DOHH2 (cell line): ENCODE measurements at regions not wholly inside any gene's neighbourhood (a gene's known extent, or its start where the extent isn't known, plus 50 kb on each side); places are given as distances from the start of the nearest gene placed in this dataset.

ENCODE experiments used
- H3F3A ChIP-seq: fragments of 200-600 bp; sonication (generic), shearing (Covaris generic); 2 replicates; pipeline ENCODE4 v1.6.0; 2016; ENCODE audit warnings: antibody characterized with exemption, mild to moderate bottlenecking; ENCODE audit not compliant: control insufficient read depth, insufficient read depth
- H3K27ac ChIP-seq: fragments of 200-600 bp; sonication (generic); 2 replicates; pipeline ENCODE4 v1.5.1; 2014; ENCODE audit warnings: low read depth, mild to moderate bottlenecking, low read length, moderate library complexity
- H3K27me3 ChIP-seq: fragments of 200-600 bp; sonication (generic); 2 replicates; pipeline ENCODE4 v1.6.1; 2014; ENCODE audit warnings: mild to moderate bottlenecking, low read length, mixed read lengths; ENCODE audit not compliant: control insufficient read depth
- H3K36me3 ChIP-seq: fragments of 200-600 bp; sonication (generic); 2 replicates; pipeline ENCODE4 v1.6.1; 2014; ENCODE audit warnings: mild to moderate bottlenecking, low read length, moderate library complexity, mixed read lengths; ENCODE audit not compliant: control insufficient read depth
- H3K4me1 ChIP-seq: fragments of 200-600 bp; sonication (generic); 2 replicates; pipeline ENCODE4 v1.6.1; 2014; ENCODE audit warnings: mild to moderate bottlenecking, low read length, mixed read lengths; ENCODE audit not compliant: control insufficient read depth
- H3K4me2 ChIP-seq: fragments of 200-600 bp; sonication (generic); 2 replicates; pipeline ENCODE4 v1.6.0; 2014; ENCODE audit warnings: mild to moderate bottlenecking, low read length, moderate library complexity
- H3K4me3 ChIP-seq: fragments of 200-600 bp; sonication (generic); 2 replicates; pipeline ENCODE4 v1.5.1; 2014; ENCODE audit warnings: mild to moderate bottlenecking, low read length, mixed read lengths
- H3K79me2 ChIP-seq: fragments of 200-600 bp; sonication (generic); 2 replicates; pipeline ENCODE4 v1.6.1; 2014; ENCODE audit warnings: mild to moderate bottlenecking, low read length, mixed read lengths; ENCODE audit not compliant: control insufficient read depth
- H3K9me2 ChIP-seq: fragments of 200-600 bp; sonication (generic); replicated peaks from 2 replicates; pipeline ENCODE4 v1.6.1; 2014; ENCODE audit warnings: mild to moderate bottlenecking, low read length, mixed read lengths; ENCODE audit not compliant: control insufficient read depth
- H3K9me3 ChIP-seq: fragments of 200-600 bp; sonication (generic); 2 replicates; pipeline ENCODE4 v1.6.1; 2014; ENCODE audit warnings: antibody characterized with exemption, low read length, mixed read lengths; ENCODE audit not compliant: control insufficient read depth, insufficient read depth
- H4K20me1 ChIP-seq: fragments of 200-600 bp; sonication (generic); 2 replicates; pipeline ENCODE4 v1.6.0; 2014; ENCODE audit warnings: low read depth, mild to moderate bottlenecking, antibody characterized with exemption, low read length, moderate library complexity; ENCODE audit not compliant: control insufficient read depth, insufficient read depth
- CTCF ChIP-seq: fragments of 200-600 bp; sonication (generic); IDR thresholded peaks from one replicate; pipeline ENCODE4 v1.5.1; 2014; ENCODE audit warnings: antibody characterized with exemption, mild to moderate bottlenecking, low read depth, low read length; ENCODE audit not compliant: poor library complexity, severe bottlenecking
- EZH2phosphoT487 ChIP-seq: fragments of 200-600 bp; sonication (generic); IDR thresholded peaks from 2 replicates; pipeline ENCODE4 v1.6.1; 2017; ENCODE audit warnings: borderline replicate concordance, mild to moderate bottlenecking, antibody characterized with exemption, low read length, moderate library complexity, mixed read lengths

GRCh38 chr13:83184819-83185218 is 697.5 kb downstream of the SLITRK1 start:
- no peak overlapping the region for H3K4me2 ChIP-seq

GRCh38 chr13:83184150-83184475 is 698.2 kb downstream of the SLITRK1 start:
- H3K36me3 ChIP-seq, result no peaks in the 10 kb centered on the region
- no peaks in the 10 kb centered on the region for H3F3A ChIP-seq
- no peaks in the 10 kb centered on the region for H4K20me1 ChIP-seq
- H3K9me3 ChIP-seq, result no peaks in the 10 kb centered on the region; the same call in 1 of the 2 replicates
- no peaks in the 10 kb centered on the region for H3K4me1 ChIP-seq
- no peak overlapping the region for H3K4me2 ChIP-seq
- H3K79me2 ChIP-seq, result no peaks in the 10 kb centered on the region
- TF ChIP-seq CTCF (no peak), EZH2phosphoT487 (no peak)
- no peak overlapping the region for H3K27ac ChIP-seq
- no peaks in the 10 kb centered on the region for H3K9me2 ChIP-seq
- no peaks in the 10 kb centered on the region for H3K27me3 ChIP-seq
- H3K4me3 ChIP-seq, result no peak overlapping the region

More at GRCh38 chr13:83184819-83185218, 697.5 kb downstream of the SLITRK1 start:
- Histone ChIP-seq H3K36me3 (no peaks in the 10 kb centered on the region), H3K9me2 (no peaks in the 10 kb centered on the region), H3K27ac (no peak overlapping the region), H3F3A (no peaks in the 10 kb centered on the region), H3K79me2 (no peaks in the 10 kb centered on the region), H3K27me3 (no peaks in the 10 kb centered on the region), H3K9me3 (no peaks in the 10 kb centered on the region; the same call in 1 of the 2 replicates), H3K4me1 (no peaks in the 10 kb centered on the region), H3K4me3 (no peak overlapping the region), H4K20me1 (no peaks in the 10 kb centered on the region)
- TF ChIP-seq CTCF, result no peak
- TF ChIP-seq EZH2phosphoT487, result no peak

- Histone ChIP-seq H3K27ac (no peak overlapping the region), H3K79me2 (no peaks in the 10 kb centered on the region), H3K27me3 (no peaks in the 10 kb centered on the region), H3F3A (no peaks in the 10 kb centered on the region), H3K9me2 (no peaks in the 10 kb centered on the region), H3K4me2 (no peak overlapping the region), H3K36me3 (no peaks in the 10 kb centered on the region), H3K4me3 (no peak overlapping the region), H4K20me1 (no peaks in the 10 kb centered on the region), H3K4me1 (no peaks in the 10 kb centered on the region), H3K9me3 (no peaks in the 10 kb centered on the region; the same call in 1 of the 2 replicates)
- TF ChIP-seq CTCF (no peak), EZH2phosphoT487 (no peak)
Observed at GRCh38 chr13:83183439-83184149, 698.7 kb downstream of the SLITRK1 start.

- no peaks in the 10 kb centered on the region for H3K36me3 ChIP-seq
- no peak overlapping the region for H3K27ac ChIP-seq
- H3K4me1 ChIP-seq, result no peaks in the 10 kb centered on the region
- no peak overlapping the region for H3K4me3 ChIP-seq
- H4K20me1 ChIP-seq, result no peaks in the 10 kb centered on the region
- no peak overlapping the region for H3K4me2 ChIP-seq
- no peak for TF ChIP-seq EZH2phosphoT487
- no peak for TF ChIP-seq CTCF
- no peaks in the 10 kb centered on the region for H3K27me3 ChIP-seq
- H3K79me2 ChIP-seq, result no peaks in the 10 kb centered on the region
- no peaks in the 10 kb centered on the region for H3K9me2 ChIP-seq
- H3K9me3 ChIP-seq, result no peaks in the 10 kb centered on the region; the same call in 1 of the 2 replicates
- no peaks in the 10 kb centered on the region for H3F3A ChIP-seq
Observed at GRCh38 chr13:83182845-83183244, 699.4 kb downstream of the SLITRK1 start.
